SU-DHL-6 (cell line): ENCODE measurements at regions not wholly inside any gene's neighbourhood (a gene's known extent, or its start where the extent isn't known, plus 50 kb on each side); places are given as distances from the start of the nearest gene placed in this dataset.

ENCODE experiments used
- H2AFZ ChIP-seq: fragments of 200-600 bp; sonication (generic); 2 replicates; pipeline ENCODE4 v1.6.1; 2014; ENCODE audit warnings: low read depth, mild to moderate bottlenecking, moderate library complexity, mixed read lengths, antibody characterized with exemption, low read length; ENCODE audit not compliant: severe bottlenecking
- H3F3A ChIP-seq: fragments of 200-600 bp; shearing (Covaris generic); 2 replicates; pipeline ENCODE4 v1.6.0; 2016; ENCODE audit warnings: antibody characterized with exemption, mild to moderate bottlenecking; ENCODE audit not compliant: insufficient read depth
- H3K27ac ChIP-seq: fragments of 200-600 bp; sonication (generic); 2 replicates; pipeline ENCODE4 v1.5.1; 2016; ENCODE audit warnings: low read depth, mild to moderate bottlenecking, low read length, moderate library complexity, mixed read lengths
- H3K27me3 ChIP-seq: fragments of 200-600 bp; sonication (generic), shearing (Covaris generic); 2 replicates; pipeline ENCODE4 v1.6.0; 2014; ENCODE audit warnings: mild to moderate bottlenecking, low read length
- H3K36me3 ChIP-seq: fragments of 200-600 bp; sonication (generic); 2 replicates; pipeline ENCODE4 v1.6.1; 2014; ENCODE audit warnings: mild to moderate bottlenecking, low read length, mixed read lengths
- H3K4me2 ChIP-seq: fragments of 300-600, 200-600 bp; shearing (Covaris generic), sonication (generic); 2 replicates; pipeline ENCODE4 v1.6.0; 2014; ENCODE audit warnings: low read length, low read depth, mild to moderate bottlenecking; ENCODE audit not compliant: poor library complexity, severe bottlenecking
- H3K4me3 ChIP-seq: fragments of 200-600 bp; sonication (generic); 2 replicates; pipeline ENCODE4 v1.5.1; 2014; ENCODE audit warnings: antibody characterized with exemption, low read length, mild to moderate bottlenecking, mixed read lengths; ENCODE audit not compliant: insufficient read depth, poor library complexity, severe bottlenecking
- H3K79me2 ChIP-seq: fragments of 200-600 bp; sonication (generic); 2 replicates; pipeline ENCODE4 v1.6.1; 2014; ENCODE audit warnings: mild to moderate bottlenecking, low read length, moderate library complexity; ENCODE audit not compliant: insufficient read depth
- H3K9ac ChIP-seq: fragments of 200-600 bp; sonication (generic); 2 replicates; pipeline ENCODE4 v1.7.0; 2014; ENCODE audit warnings: mild to moderate bottlenecking, low read length
- H3K9me2 ChIP-seq: fragments of 200-600 bp; sonication (generic); replicated peaks from 2 replicates; pipeline ENCODE4 v1.6.1; 2014; ENCODE audit warnings: low read length; ENCODE audit not compliant: insufficient read depth
- H3K9me3 ChIP-seq: fragments of 200-600 bp; sonication (generic); 2 replicates; pipeline ENCODE4 v1.6.1; 2014; ENCODE audit warnings: low read length, mixed read lengths; ENCODE audit not compliant: insufficient read depth
- H4K20me1 ChIP-seq: fragments of 200-600 bp; sonication (generic); 2 replicates; pipeline ENCODE4 v1.6.1; 2014; ENCODE audit warnings: low read depth, mild to moderate bottlenecking, antibody characterized with exemption, low read length, moderate library complexity, mixed read lengths
- EZH2phosphoT487 ChIP-seq: fragments of 200-600 bp; sonication (generic), shearing (Covaris generic); conservative IDR thresholded peaks from 2 replicates; pipeline ENCODE4 v1.6.1; 2018; ENCODE audit warnings: mild to moderate bottlenecking, antibody characterized with exemption, low read length, moderate library complexity, mixed read lengths
- TF ChIP-seq, protein P1 (sequence below): fragments of 200-600 bp; sonication (generic); IDR thresholded peaks from one replicate; pipeline ENCODE4 v1.5.1; 2017; ENCODE audit warnings: antibody characterized with exemption, mild to moderate bottlenecking, low read length, moderate library complexity; ENCODE audit not compliant: insufficient read depth, poor library complexity, severe bottlenecking

GRCh38 chr9:71487061-71487460 is 281.3 kb downstream of the CEMIP2 start:
- Histone ChIP-seq H3K9ac (no peak overlapping the region), H2AFZ (no peak overlapping the region), H3K27ac (no peak overlapping the region), H4K20me1 (no peaks in the 10 kb centered on the region), H3K36me3 (no peaks in the 10 kb centered on the region), H3K27me3 (no peaks in the 10 kb centered on the region), H3K79me2 (no peaks in the 10 kb centered on the region), H3K9me3 (no peaks in the 10 kb centered on the region), H3F3A (no peaks in the 10 kb centered on the region), H3K4me3 (no peak overlapping the region), H3K4me2 (no peak overlapping the region), H3K9me2 (no peaks in the 10 kb centered on the region)
- TF ChIP-seq EZH2phosphoT487, result no peak
- TF ChIP-seq, protein P1, sequence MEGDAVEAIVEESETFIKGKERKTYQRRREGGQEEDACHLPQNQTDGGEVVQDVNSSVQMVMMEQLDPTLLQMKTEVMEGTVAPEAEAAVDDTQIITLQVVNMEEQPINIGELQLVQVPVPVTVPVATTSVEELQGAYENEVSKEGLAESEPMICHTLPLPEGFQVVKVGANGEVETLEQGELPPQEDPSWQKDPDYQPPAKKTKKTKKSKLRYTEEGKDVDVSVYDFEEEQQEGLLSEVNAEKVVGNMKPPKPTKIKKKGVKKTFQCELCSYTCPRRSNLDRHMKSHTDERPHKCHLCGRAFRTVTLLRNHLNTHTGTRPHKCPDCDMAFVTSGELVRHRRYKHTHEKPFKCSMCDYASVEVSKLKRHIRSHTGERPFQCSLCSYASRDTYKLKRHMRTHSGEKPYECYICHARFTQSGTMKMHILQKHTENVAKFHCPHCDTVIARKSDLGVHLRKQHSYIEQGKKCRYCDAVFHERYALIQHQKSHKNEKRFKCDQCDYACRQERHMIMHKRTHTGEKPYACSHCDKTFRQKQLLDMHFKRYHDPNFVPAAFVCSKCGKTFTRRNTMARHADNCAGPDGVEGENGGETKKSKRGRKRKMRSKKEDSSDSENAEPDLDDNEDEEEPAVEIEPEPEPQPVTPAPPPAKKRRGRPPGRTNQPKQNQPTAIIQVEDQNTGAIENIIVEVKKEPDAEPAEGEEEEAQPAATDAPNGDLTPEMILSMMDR, result no peak

DNA sequence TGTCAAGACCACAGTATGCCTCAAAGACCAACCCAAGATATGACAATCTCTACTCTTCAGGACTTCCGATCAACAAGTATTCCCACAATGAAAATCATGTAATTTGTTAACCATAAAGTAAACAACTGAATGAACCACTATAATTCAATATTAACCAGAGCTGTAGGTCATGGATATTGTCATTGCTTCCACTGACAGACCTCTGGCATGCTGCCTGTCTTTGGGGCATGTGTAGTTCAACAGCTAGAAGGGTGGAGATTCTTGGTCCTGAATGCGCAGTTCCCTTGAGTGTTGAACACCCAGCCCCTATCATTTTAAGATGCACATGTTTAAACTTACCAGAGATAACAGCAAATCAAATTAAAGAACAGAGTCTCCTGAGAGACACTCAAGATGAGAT is 283.0 kb downstream of the CEMIP2 start:
- no peaks in the 10 kb centered on the region for H3K9me3 ChIP-seq
- H3K27ac ChIP-seq, result no peak overlapping the region
- no peaks in the 10 kb centered on the region for H3F3A ChIP-seq

GRCh38 chr9:71483436-71483835 is 284.9 kb downstream of the CEMIP2 start:
- Histone ChIP-seq H3K9me2 (no peaks in the 10 kb centered on the region), H3K36me3 (no peaks in the 10 kb centered on the region), H3K27me3 (no peaks in the 10 kb centered on the region), H3F3A (no peaks in the 10 kb centered on the region), H2AFZ (no peak overlapping the region), H3K9me3 (no peaks in the 10 kb centered on the region), H3K9ac (no peak overlapping the region), H3K79me2 (no peaks in the 10 kb centered on the region), H4K20me1 (no peaks in the 10 kb centered on the region), H3K27ac (no peak overlapping the region), H3K4me3 (no peak overlapping the region), H3K4me2 (no peak overlapping the region)
- TF ChIP-seq EZH2phosphoT487, result no peak
- TF ChIP-seq, protein P1, result no peak

More for the DNA sequence above, 283.0 kb downstream of the CEMIP2 start:
- Histone ChIP-seq H2AFZ (no peak overlapping the region), H3K4me2 (no peak overlapping the region), H3K79me2 (no peaks in the 10 kb centered on the region), H3K36me3 (no peaks in the 10 kb centered on the region), H3K27me3 (no peaks in the 10 kb centered on the region), H3K4me3 (no peak overlapping the region), H4K20me1 (no peaks in the 10 kb centered on the region), H3K9ac (no peak overlapping the region), H3K9me2 (no peaks in the 10 kb centered on the region)
- no peak for TF ChIP-seq EZH2phosphoT487
- TF ChIP-seq, protein P1, result no peak
